DND-41 (cell line): ENCODE measurements at regions not wholly inside any gene's neighbourhood (a gene's known extent, or its start where the extent isn't known, plus 50 kb on each side); places are given as distances from the start of the nearest gene placed in this dataset.
"Not testable (repeated sequence)": the region's sequence is repeated elsewhere in the genome, so short reads cannot be mapped to it uniquely, and the experiment has no call there.

ENCODE experiments used
- ATAC-seq: fragments of 200-7000 bp; cut with Tn5 transposase; 3 replicates; pipeline ENCODE4 v1.9.1; 2021; ENCODE audit warnings: low read depth; ENCODE audit not compliant: insufficient read depth
- DNase-seq: peaks from one replicate; pipeline ENCODE4 v3.0.0-alpha.2; 2020
- H2AFZ ChIP-seq: 2 replicates; pipeline ENCODE4 v1.6.0; 2012; ENCODE audit warnings: low read depth, low read length
- H3K27ac ChIP-seq: 2 replicates; pipeline ENCODE4 v1.5.1; 2012; ENCODE audit warnings: low read length, inconsistent platforms
- H3K27me3 ChIP-seq: fragments of 200-600 bp; sonication (generic); 2 replicates; pipeline ENCODE4 v1.6.0; 2012; ENCODE audit warnings: low read length, mild to moderate bottlenecking, inconsistent platforms; ENCODE audit not compliant: insufficient read depth, poor library complexity
- H3K36me3 ChIP-seq: 2 replicates; pipeline ENCODE4 v1.5.1; 2012; ENCODE audit warnings: low read length, inconsistent platforms; ENCODE audit not compliant: insufficient read depth
- H3K4me1 ChIP-seq: 2 replicates; pipeline ENCODE4 v1.5.1; 2012; ENCODE audit warnings: mild to moderate bottlenecking, low read length; ENCODE audit not compliant: insufficient read depth
- H3K4me2 ChIP-seq: 2 replicates; pipeline ENCODE4 v1.6.0; 2012; ENCODE audit warnings: mild to moderate bottlenecking, moderate library complexity, low read length, inconsistent platforms; ENCODE audit not compliant: insufficient read depth
- H3K4me3 ChIP-seq, 2 experiments: fragments of 200-600 bp in 1 of 2; shearing (Covaris generic) in 1 of 2; 2 replicates each; pipeline ENCODE4 v1.5.1; 2012 to 2016; ENCODE audit warnings: inconsistent platforms in 2 of 2, low read length in 2 of 2, mild to moderate bottlenecking in 2 of 2, low read depth in 1 of 2, moderate library complexity in 1 of 2
- H3K79me2 ChIP-seq: 2 replicates; pipeline ENCODE4 v1.6.0; 2012; ENCODE audit warnings: low read length, inconsistent platforms; ENCODE audit not compliant: insufficient read depth
- H3K9ac ChIP-seq: 2 replicates; pipeline ENCODE4 v1.6.0; 2012; ENCODE audit warnings: low read depth, mild to moderate bottlenecking, inconsistent platforms, low read length, moderate library complexity
- H3K9me3 ChIP-seq: 2 replicates; pipeline ENCODE4 v1.5.1; 2012; ENCODE audit warnings: low read length, moderate library complexity, mild to moderate bottlenecking, inconsistent platforms; ENCODE audit not compliant: insufficient read depth, severe bottlenecking
- H4K20me1 ChIP-seq: 2 replicates; pipeline ENCODE4 v1.6.0; 2012; ENCODE audit warnings: low read length; ENCODE audit not compliant: insufficient read depth
- EZH2 ChIP-seq: IDR thresholded peaks from 3 replicates; pipeline ENCODE4 v1.6.1; 2012; ENCODE audit warnings: borderline replicate concordance, low read depth, mild to moderate bottlenecking, moderate library complexity, low read length, inconsistent platforms; ENCODE audit not compliant: severe bottlenecking
- TF ChIP-seq, protein P1 (sequence below): IDR thresholded peaks from 2 replicates; pipeline ENCODE4 v1.5.1; 2012; ENCODE audit warnings: borderline replicate concordance, low read length, moderate library complexity, mild to moderate bottlenecking; ENCODE audit not compliant: poor library complexity, severe bottlenecking; ENCODE audit errors: extremely low read depth

DNA sequence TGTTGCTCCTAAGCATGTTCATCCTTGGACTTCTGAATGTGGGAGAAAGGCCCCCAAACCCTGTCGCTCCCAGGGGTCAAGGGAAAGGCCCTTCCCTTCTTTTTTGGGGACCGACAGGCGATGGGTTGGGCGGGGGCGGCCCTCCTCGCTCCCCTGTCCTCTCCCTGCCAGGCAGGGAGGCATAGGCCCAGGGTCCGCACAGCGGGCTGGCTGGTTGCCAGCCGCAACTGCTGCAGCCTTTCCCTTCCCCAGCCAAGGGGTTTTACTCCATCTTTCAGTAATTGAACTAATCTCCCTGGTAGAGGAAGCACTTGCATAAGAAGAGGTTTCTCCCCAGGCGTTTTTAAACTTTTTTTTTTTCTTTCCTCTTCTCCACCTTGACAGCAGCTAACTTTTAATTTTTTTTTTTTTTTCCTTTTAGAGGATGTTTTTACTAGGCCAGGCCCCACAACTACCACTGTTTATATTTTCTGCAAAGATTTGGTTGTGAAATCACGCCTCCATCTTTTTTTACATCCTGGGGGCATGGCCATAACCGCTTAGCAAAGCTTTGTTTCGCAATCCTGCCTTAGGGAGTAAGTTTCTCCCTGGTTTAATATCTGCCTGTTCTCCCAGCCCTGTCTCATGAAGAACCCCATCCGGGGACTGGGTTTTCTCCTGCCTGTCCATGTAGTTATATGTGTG is 216.9 kb upstream of the ZNF608 start:
- DNase-seq, result no peak
- Histone ChIP-seq H3K27ac (peak overlapping the region; percentile 39), H3K27me3 (no peaks in the 10 kb centered on the region), H3K4me1 (peaks cover 22% of the 10 kb centered on the region), H3K36me3 (no peaks in the 10 kb centered on the region), H3K9me3 (no peaks in the 10 kb centered on the region), H3K4me3 (no peak overlapping the region), H3K4me2 (no peak overlapping the region), H3K79me2 (no peaks in the 10 kb centered on the region), H2AFZ (0 out of 2 replicates have a peak overlapping the region, but pooled peaks have one; percentile 11), H3K9ac (no peak overlapping the region; the same call in 1 of the 2 replicates), H4K20me1 (no peaks in the 10 kb centered on the region)
- ATAC-seq, result no peak; the same call in 2 of the 3 replicates
- TF ChIP-seq EZH2, result no peak
- TF ChIP-seq, protein P1, sequence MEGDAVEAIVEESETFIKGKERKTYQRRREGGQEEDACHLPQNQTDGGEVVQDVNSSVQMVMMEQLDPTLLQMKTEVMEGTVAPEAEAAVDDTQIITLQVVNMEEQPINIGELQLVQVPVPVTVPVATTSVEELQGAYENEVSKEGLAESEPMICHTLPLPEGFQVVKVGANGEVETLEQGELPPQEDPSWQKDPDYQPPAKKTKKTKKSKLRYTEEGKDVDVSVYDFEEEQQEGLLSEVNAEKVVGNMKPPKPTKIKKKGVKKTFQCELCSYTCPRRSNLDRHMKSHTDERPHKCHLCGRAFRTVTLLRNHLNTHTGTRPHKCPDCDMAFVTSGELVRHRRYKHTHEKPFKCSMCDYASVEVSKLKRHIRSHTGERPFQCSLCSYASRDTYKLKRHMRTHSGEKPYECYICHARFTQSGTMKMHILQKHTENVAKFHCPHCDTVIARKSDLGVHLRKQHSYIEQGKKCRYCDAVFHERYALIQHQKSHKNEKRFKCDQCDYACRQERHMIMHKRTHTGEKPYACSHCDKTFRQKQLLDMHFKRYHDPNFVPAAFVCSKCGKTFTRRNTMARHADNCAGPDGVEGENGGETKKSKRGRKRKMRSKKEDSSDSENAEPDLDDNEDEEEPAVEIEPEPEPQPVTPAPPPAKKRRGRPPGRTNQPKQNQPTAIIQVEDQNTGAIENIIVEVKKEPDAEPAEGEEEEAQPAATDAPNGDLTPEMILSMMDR, result no peak

DNA sequence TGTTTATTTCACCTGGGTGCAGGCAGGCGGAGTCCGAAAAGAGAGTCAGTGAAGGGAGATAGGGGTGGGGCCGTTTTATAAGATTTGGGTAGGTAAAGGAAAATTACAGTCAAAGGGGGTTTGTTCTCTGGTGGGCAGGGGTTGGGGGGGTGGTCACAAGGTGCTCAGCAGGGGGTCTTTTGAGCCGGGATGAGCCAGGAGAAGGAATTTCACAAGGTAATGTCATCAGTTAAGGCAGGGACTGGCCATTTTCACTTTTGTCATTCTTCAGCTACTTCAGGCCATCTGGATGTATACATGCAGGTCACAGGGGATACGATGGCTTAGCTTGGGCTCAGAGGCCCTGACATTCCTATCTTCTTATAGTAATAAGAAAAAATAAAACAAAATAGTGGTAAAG is 220.3 kb upstream of the ZNF608 start:
- not testable (repeated sequence) for H3K79me2 ChIP-seq, H3K27me3 ChIP-seq, DNase-seq, H3K9ac ChIP-seq, H3K4me3 ChIP-seq, H3K27ac ChIP-seq, ATAC-seq, H2AFZ ChIP-seq, H3K9me3 ChIP-seq, H4K20me1 ChIP-seq, H3K36me3 ChIP-seq, H3K4me2 ChIP-seq
- H3K4me1 ChIP-seq, result peaks cover 14% of the 10 kb centered on the region

DNA sequence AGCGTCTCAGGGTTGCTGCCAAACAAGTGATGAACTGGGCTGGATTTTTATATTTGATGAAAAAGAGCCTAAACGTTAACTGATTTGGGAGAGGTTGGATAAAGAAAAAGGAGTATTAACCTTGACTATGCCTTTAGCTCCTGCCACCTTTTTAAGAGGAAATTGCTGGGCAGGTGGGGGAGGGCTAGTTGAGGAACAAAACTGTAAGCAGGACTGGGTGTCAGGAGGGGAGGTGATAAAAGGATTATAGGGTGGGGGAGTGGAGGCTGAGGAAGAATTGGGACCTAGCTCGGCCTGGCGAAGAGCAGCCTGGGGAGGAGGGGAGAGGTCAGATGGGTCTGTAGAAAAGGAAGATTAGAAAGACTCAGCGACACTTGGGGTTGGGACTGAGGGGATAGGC is 223.9 kb upstream of the ZNF608 start:
- H4K20me1 ChIP-seq, ATAC-seq, H3K4me2 ChIP-seq, H3K4me3 ChIP-seq, DNase-seq, H3K79me2 ChIP-seq, H3K9ac ChIP-seq, H3K9me3 ChIP-seq, H3K27ac ChIP-seq, H2AFZ ChIP-seq, H3K36me3 ChIP-seq, H3K4me1 ChIP-seq, H3K27me3 ChIP-seq: not testable (repeated sequence)

DNA sequence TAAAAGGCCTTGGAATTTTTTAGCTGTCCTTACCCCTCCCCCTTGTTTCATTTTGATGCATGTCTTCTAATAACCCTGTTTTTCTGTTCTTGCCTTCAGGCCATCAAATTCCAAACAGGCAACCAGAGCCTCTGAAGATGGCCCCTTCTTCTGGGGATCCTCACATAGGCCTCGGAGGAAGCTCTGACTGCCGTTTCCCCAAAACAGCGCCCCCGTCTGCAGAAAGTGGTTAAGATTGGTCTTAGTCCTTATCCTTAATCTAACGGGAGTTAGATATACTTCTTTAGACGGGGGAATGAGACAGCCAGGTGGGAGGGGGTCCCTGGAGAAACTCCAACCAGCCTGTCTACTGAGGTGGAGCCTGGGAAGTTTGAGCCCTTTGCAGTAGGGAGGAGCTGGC is 226.3 kb upstream of the ZNF608 start:
- no peak overlapping the region for H3K9ac ChIP-seq
- H3K36me3 ChIP-seq, result no peaks in the 10 kb centered on the region
- H2AFZ ChIP-seq, result no peak overlapping the region
- no peak overlapping the region for H3K27ac ChIP-seq
- ATAC-seq (no peak), DNase-seq (no peak)
- no peaks in the 10 kb centered on the region for H3K4me1 ChIP-seq
- H3K27me3 ChIP-seq, result no peaks in the 10 kb centered on the region
- no peak overlapping the region for H3K4me3 ChIP-seq
- H4K20me1 ChIP-seq, result no peaks in the 10 kb centered on the region
- no peak for TF ChIP-seq EZH2
- TF ChIP-seq, protein P1, result no peak
- no peaks in the 10 kb centered on the region for H3K9me3 ChIP-seq
- no peak overlapping the region for H3K4me2 ChIP-seq
- no peaks in the 10 kb centered on the region for H3K79me2 ChIP-seq
